Left cardiac atrium (tissue), 4 donors: ENCODE measurements at regions not wholly inside any gene's neighbourhood (a gene's known extent, or its start where the extent isn't known, plus 50 kb on each side); places are given as distances from the start of the nearest gene placed in this dataset.

Experiments
- ATAC-seq, 2 donors: fragments of 200-7000 bp; cut with Tn5 transposase; one replicate each; pipeline ENCODE4 v1.9.1; 2020; ENCODE audit warnings: mild to moderate bottlenecking in 2 of 2, moderate library complexity in 2 of 2
- DNase-seq: peaks from one replicate; pipeline ENCODE4 v3.0.0-alpha.2; 2020
- intact Hi-C, 2 donors: fragments of 100-400 bp; cut with DNase I; formaldehyde crosslinking; loops; one replicate each; pipeline versions ENCODE4 v1.14.1 to v1.15.1; 2022 to 2023
- donor health status: DM: no; HTN: yes; CAD: no.
- donor health status: DM: no; HTN: yes; CAD: no; lungs with severe emphysema.
- donor health status: DM: yes; HTN: yes; CAD: no.
- donor health status: Dilated cardiomyopathy.

DNA sequence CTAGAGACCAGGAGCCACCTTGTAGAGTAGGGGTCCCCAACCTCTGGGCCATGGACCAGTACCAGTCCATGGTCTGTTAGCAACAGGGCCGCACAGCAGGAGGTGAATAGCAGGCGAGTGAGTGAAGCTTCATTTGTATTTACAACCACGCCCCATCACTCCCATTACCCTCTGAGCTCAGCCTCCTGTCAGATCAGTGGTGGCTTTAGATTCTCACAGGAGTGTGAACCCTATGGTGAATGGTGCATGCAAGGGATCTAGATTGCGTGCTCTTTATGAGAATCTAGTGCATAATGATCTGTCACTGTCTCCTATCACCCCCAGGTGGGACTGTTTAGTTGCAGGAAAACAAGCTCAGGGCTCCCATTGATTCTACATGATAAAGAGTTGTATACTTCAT is 303.6 kb downstream of the KCNRG start:
- ATAC-seq (no peak), DNase-seq (no peak)
- intact Hi-C loops: no loop called here

DNA sequence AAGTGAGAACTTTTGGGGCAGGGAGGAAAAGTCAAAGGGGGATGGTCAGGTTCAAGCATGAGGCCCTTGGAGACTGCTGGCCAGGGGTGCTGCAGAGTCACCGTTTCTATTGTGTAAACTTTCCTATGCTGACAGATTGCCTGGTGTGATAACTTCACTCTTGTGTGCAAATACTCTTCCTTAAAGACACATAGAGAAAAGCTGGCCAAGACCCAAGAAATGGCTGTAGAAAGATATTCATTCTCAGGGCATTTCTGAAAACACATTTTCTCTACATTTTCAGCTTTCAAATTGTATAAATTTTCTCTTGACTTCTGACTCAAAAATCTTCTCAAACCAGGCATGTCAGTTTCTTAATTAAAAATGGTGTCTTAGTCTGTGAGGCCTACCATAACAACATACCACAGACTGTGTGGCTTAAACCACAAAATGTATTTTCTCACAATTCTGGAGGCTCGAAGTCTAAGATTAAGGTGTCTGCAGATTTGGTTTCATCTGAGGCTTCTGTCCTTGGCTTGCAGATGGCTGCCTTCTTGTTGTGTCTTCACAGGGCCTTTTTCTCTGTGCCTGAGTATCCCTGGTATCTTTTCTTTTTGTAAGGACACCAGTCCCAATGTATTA is 304.5 kb downstream of the KCNRG start:
- ATAC-seq: no peak
- intact Hi-C loops: no loop called here

DNA sequence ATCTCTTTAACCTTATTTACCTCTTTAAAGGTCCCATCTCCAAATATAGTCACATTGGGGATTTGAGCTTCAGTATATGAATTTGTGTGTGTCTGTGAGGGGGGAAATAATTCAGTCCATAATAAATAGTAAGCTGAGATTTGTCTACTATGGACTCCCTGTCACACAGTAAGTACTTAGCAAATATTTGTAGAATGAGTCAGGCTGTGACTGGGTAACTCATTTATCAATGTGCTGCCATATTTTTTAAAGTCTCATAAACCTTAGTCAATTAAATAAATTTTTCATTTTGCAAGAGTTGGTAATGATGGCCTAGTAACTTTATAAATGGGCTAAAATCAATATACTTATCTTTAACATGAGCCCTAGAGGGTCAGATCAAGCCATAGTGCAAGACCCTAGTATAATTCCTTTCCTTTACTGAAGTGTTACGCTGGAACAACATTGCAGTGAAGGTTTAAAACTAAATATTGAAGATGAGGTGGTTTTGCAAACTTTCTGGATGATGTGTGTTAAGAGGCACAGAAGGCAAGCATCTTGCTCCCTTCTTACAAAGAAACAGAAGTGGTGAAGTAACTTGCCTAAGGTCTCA is 305.1 kb downstream of the KCNRG start:
- intact Hi-C loops: no loop called here
- ATAC-seq (no peak), DNase-seq (no peak)

More for the DNA sequence above, 304.5 kb downstream of the KCNRG start:
- DNase-seq: no peak

DNA sequence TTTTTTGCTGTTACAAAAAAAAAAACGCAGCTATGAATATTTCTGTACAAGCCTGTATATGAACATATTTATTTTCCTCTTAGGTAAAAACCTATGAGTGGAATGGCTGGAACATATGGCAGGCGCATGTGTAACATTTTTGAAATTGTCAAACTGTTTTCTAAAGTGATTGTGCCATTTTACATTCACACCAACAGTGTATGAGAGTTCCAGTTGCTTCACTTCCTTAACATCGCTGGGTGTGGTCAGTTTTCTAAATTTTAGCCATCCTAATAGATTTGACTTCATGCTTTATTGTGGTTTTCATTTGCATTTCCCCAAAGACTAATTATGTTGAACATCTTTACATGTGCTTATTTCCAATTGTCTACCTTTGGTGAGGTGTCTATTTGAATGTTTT is 306.8 kb downstream of the KCNRG start:
- DNase-seq (no peak), ATAC-seq (no peak)
- intact Hi-C loops: no loop called here

DNA sequence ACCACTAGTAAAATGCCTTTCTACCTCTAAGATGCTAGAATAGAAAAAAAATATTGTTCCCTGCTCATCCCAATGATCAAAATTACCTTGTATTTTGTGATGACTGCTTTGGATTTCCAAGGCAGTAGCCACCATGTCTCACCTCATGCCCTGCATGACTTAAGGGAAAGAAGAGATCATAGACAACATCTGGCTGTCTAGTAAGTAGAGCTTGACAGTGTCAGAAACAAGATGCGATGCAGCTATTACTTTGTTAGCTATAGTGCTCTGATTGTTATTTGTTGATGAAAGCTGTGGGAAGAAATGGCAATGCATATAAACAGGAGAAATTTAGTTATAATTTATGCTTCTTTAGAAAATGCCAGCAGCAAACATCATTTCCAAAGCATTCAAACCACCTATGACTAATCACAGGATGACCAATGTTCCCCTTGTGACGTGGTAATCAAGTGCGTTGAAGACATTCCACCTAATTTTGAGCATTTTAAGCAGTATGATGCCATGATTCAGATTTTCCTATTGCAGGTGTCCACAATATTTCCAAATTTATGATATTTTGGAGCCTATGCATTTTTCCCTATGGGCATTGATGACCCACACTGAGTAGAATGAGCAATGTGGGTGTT is 308.3 kb downstream of the KCNRG start:
- DNase-seq (no peak), ATAC-seq (no peak)
- intact Hi-C loops: no loop called here

DNA sequence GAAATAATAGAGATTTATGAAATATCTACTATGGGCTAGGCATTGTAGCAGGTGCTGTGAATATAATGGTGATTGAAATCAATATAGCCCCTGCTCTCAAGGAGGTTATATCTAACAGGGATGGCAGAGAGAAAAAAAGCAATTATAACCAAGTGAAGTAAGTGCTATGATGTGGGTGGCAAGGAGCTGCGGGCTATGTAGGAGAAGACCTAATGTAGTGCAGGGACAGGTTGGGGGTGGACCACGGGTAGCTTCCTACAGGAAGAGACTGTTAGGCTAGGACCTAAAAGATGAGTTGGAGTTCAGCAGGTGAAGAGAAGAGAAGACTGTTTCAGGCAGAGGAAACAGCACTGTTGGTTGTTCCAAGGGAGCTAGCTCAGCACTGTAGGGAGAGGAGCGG is 311.0 kb downstream of the KCNRG start:
- DNase-seq: no peak
- ATAC-seq: no peak
- intact Hi-C loops: no loop called here

GRCh38 chr13:50326811-50327210 is 311.6 kb downstream of the KCNRG start:
- intact Hi-C loops: no loop called here
- DNase-seq: no peak
- no peak for ATAC-seq

DNA sequence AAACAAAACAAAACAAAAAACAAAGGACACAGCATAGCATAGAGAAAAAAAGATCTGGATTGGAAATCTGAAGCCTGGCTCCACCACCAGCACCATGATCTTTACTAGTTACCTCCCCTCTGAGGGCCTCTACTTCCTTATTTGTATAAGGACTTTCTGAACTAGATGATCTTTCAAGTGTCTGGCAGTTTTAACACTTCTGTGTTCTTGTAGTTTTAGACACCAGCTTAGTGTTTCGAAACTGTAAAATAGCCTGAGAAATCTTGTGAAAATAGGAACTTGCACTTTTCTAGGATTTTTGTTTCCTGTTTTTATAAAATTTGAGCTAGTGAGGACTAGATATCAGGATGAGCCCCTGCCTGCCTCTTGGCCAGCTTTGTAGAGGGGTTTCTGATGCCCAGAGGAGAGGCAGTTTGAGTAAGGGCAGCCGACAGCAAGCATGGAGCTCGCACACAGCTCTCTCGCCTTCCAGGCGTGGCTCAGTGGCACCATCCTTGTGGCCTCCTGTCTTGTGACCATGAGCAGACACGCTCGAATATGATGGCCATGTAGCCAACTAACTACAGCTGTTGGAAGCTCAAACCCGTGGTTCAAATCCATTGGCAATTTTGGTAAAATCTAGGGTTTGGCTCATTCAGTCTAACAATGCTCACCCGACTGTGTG is 319.0 kb downstream of the KCNRG start:
- intact Hi-C loops: no loop called here
- DNase-seq: no peak
- ATAC-seq: peak in 1 of 2 donors; percentile 57

DNA sequence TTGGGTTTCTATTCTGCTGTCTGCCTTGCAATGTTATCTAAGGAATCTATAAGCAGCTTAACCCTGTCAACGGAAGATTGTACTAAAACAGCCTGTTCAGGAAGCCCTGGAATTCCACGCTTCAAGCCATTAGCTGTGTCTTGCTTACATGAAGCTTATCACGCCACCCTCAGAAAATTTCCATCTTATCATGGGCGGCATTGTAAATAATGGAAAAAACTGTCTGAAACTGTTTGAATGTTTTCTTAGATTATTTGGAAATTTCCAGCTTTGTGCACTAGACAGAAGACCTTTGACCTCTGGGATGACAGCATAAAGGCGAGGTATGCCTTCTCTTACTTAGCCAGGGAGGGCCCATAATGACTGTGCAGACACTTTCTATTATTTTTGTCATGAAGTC is 319.7 kb downstream of the KCNRG start:
- DNase-seq: no peak
- intact Hi-C loops: no loop called here
- no peak for ATAC-seq

- ATAC-seq: no peak
- intact Hi-C loops: no loop called here
These were observed 324.0 kb downstream of the KCNRG start for GRCh38 chr13:50339271-50339670.

GRCh38 chr13:50340146-50340545 is 324.9 kb downstream of the KCNRG start:
- DNase-seq: no peak
- ATAC-seq: no peak
- intact Hi-C loops: no loop called here

More at GRCh38 chr13:50339271-50339670, 324.0 kb downstream of the KCNRG start:
- DNase-seq: no peak

- ATAC-seq: peak; percentile 30 to 77
- intact Hi-C loops: no loop called here
- DNase-seq: peak; percentile 47
These were observed 325.5 kb downstream of the KCNRG start for GRCh38 chr13:50340551-50341287.

- no peak for ATAC-seq
- intact Hi-C loops: no loop called here
- no peak for DNase-seq
These were observed 326.3 kb downstream of the KCNRG start for GRCh38 chr13:50341526-50341925.

- ATAC-seq: no peak
- DNase-seq: no peak
- intact Hi-C loops: no loop called here
These were observed 329.5 kb downstream of the KCNRG start for GRCh38 chr13:50344717-50345116.

DNA sequence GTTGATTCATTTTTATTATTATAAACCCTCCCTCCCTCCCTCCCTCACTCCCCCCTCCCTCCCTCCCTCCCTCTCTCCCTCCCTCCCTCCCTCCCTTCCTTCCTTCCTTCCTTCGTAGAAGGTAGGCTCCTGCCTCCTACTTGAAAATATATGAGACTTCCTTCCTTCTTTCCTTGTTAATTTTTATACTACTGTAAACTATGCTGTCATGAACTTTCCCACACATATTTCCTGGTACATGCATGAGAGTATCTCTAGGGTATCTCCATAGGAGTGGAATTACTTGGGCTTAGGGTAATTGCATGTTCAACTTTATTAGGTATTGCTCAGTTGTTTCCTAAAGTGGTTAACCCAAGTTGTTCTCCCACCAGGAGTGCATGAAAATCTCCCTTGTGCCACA is 330.6 kb downstream of the KCNRG start:
- intact Hi-C loops: no loop called here
- DNase-seq (no peak), ATAC-seq (no peak)

DNA sequence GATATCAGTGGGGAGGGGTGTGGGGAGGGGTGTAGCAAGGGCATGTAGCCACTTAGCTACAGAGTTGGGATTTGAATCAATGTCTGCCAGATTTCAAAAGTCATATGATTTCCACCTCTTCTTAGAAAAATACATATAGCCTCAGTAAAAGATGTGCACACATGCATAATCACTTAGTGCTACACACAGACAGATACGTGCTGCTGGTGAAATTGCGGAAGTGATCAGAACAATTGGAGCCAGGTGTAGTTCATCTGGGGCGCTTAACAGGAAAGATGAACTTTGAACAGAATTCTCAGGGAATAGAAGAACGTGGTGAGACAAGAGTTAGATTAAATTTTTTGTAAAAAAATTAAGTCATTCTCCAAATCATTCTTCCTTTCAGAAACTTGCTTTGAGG is 333.1 kb downstream of the KCNRG start:
- DNase-seq: no peak
- intact Hi-C loops: no loop called here
- no peak for ATAC-seq

GRCh38 chr13:50352720-50353480 is 337.7 kb downstream of the KCNRG start:
- intact Hi-C loops: no loop called here
- ATAC-seq (no peak), DNase-seq (no peak)

- ATAC-seq (no peak), DNase-seq (no peak)
- intact Hi-C loops: no loop called here
These were observed 338.6 kb downstream of the KCNRG start for GRCh38 chr13:50353651-50354415.
